ENCODE measurements at regions not wholly inside any gene's neighbourhood (a gene's known extent, or its start where the extent isn't known, plus 50 kb on each side); places are given as distances from the start of the nearest gene placed in this dataset.

DNA sequence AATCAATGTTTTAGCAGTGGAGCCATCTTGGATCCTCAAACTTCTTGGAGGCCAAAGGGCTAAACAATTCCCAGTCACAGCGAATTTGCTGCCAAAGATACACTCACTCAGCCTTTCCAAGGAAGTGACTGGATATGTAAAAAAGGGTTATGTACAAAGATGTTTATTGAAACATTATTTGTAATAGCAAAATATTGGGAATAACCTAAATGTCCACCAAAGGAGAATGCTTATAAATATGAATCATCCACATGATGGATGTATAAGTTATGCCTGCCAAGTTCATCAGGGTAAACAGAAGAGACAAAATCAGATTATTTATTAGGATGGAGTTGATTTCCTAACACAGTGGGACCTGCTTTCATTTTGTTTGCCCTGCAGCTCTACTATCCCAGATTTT lies 145.2 kb upstream of the ABCA1 start:
- no peaks in the 10 kb centered on the region for H3K27me3 ChIP-seq (replicated peaks; ENCODE audit: insufficient read depth, low read length)
- no peak overlapping the region for H2AFZ ChIP-seq (ENCODE audit: low read length)
- no peaks in the 10 kb centered on the region for H3K9me2 ChIP-seq (replicated peaks; ENCODE audit: insufficient read depth, low read length)
- H3K9ac ChIP-seq (ENCODE audit: low read length) = no peak overlapping the region
- H3K9me3 ChIP-seq (replicated peaks; ENCODE audit: insufficient read depth, low read length) = no peaks in the 10 kb centered on the region
- no peaks in the 10 kb centered on the region for H3F3A ChIP-seq (ENCODE audit: insufficient read depth, low read length)
- no peaks in the 10 kb centered on the region for H3K36me3 ChIP-seq (replicated peaks; ENCODE audit: insufficient read depth, low read length)
- no peak for TF ChIP-seq EZH2 (optimal IDR thresholded peaks at IDR 0.05; ENCODE audit: low read depth, low read length)
- TF ChIP-seq, protein P1, sequence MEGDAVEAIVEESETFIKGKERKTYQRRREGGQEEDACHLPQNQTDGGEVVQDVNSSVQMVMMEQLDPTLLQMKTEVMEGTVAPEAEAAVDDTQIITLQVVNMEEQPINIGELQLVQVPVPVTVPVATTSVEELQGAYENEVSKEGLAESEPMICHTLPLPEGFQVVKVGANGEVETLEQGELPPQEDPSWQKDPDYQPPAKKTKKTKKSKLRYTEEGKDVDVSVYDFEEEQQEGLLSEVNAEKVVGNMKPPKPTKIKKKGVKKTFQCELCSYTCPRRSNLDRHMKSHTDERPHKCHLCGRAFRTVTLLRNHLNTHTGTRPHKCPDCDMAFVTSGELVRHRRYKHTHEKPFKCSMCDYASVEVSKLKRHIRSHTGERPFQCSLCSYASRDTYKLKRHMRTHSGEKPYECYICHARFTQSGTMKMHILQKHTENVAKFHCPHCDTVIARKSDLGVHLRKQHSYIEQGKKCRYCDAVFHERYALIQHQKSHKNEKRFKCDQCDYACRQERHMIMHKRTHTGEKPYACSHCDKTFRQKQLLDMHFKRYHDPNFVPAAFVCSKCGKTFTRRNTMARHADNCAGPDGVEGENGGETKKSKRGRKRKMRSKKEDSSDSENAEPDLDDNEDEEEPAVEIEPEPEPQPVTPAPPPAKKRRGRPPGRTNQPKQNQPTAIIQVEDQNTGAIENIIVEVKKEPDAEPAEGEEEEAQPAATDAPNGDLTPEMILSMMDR (IDR thresholded peaks at IDR 0.05; ENCODE audit: low read length) = no peak
- no peak for TF ChIP-seq EZH2phosphoT487 (IDR thresholded peaks at IDR 0.05; ENCODE audit: low read length)
- no peaks in the 10 kb centered on the region for H3K79me2 ChIP-seq (ENCODE audit: low read length)
- no peak for DNase-seq
- H4K20me1 ChIP-seq (ENCODE audit: insufficient read depth, low read length) = no peaks in the 10 kb centered on the region
- H3K4me3 ChIP-seq (ENCODE audit: low read length) = no peak overlapping the region
- H3K4me1 ChIP-seq (ENCODE audit: low read length) = no peaks in the 10 kb centered on the region
- no peak overlapping the region for H3K27ac ChIP-seq (ENCODE audit: low read length)
- H3K4me2 ChIP-seq (ENCODE audit: low read depth, low read length) = no peak overlapping the region

DNA sequence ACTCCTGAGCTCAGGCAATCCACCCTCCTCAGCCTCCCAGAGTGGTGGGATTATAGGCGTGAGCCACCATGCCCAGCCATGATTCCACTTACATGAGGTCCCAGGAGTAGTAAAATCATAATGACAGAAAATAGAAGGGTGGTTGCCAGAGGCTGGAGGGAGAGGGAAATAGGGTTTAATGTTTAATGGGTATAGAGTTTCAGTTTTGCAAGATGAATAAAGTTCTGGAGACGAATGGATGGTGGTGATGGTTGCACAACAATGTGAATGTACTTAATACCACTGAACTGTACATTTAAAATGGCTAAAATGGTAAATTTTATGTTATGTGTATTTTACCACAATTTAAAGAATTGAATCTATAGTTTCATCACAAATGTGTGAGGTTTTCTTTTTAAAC lies 146.5 kb upstream of the ABCA1 start:
- Histone ChIP-seq H3K79me2 (ENCODE audit: low read length) (no peaks in the 10 kb centered on the region), H3K27ac (ENCODE audit: low read length) (no peak overlapping the region), H3K9ac (ENCODE audit: low read length) (no peak overlapping the region), H4K20me1 (ENCODE audit: insufficient read depth, low read length) (no peaks in the 10 kb centered on the region), H3K4me1 (ENCODE audit: low read length) (no peaks in the 10 kb centered on the region), H3K27me3 (replicated peaks; ENCODE audit: insufficient read depth, low read length) (no peaks in the 10 kb centered on the region), H3K9me3 (replicated peaks; ENCODE audit: insufficient read depth, low read length) (no peaks in the 10 kb centered on the region), H2AFZ (ENCODE audit: low read length) (no peak overlapping the region), H3K36me3 (replicated peaks; ENCODE audit: insufficient read depth, low read length) (no peaks in the 10 kb centered on the region), H3F3A (ENCODE audit: insufficient read depth, low read length) (no peaks in the 10 kb centered on the region), H3K4me2 (ENCODE audit: low read depth, low read length) (no peak overlapping the region), H3K9me2 (replicated peaks; ENCODE audit: insufficient read depth, low read length) (no peaks in the 10 kb centered on the region), H3K4me3 (ENCODE audit: low read length) (no peak overlapping the region)
- TF ChIP-seq EZH2phosphoT487 (IDR thresholded peaks at IDR 0.05; ENCODE audit: low read length) (no peak), EZH2 (optimal IDR thresholded peaks at IDR 0.05; ENCODE audit: low read depth, low read length) (no peak)
- TF ChIP-seq, protein P1 (IDR thresholded peaks at IDR 0.05; ENCODE audit: low read length) = no peak
- no peak for DNase-seq

DNA sequence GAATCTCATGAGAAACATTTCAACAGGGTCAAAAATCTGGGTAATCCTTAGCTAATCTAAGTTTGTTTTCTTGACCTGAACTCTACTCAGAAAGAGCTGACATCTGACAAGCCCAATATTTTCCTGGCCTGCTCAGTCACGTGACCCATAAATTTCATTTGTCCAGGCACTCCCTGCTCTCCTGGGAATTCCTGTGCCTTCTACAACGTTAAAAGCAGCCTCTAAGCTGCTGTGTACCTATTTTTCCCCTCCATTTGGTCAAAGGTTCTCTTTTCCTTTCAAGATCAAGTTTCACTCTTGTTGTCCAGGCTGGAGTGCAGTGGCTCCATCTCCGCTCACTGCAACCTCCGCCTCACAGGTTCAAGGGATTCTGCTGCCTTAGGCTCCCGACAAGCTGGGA lies 148.8 kb upstream of the ABCA1 start:
- no peak overlapping the region for H3K4me2 ChIP-seq (ENCODE audit: low read depth, low read length)
- no peaks in the 10 kb centered on the region for H3K4me1 ChIP-seq (ENCODE audit: low read length)
- H3K9me3 ChIP-seq (replicated peaks; ENCODE audit: insufficient read depth, low read length) = no peaks in the 10 kb centered on the region
- H3K36me3 ChIP-seq (replicated peaks; ENCODE audit: insufficient read depth, low read length) = no peaks in the 10 kb centered on the region
- no peak overlapping the region for H3K9ac ChIP-seq (ENCODE audit: low read length)
- no peak overlapping the region for H3K4me3 ChIP-seq (ENCODE audit: low read length)
- no peak for DNase-seq
- no peaks in the 10 kb centered on the region for H3K79me2 ChIP-seq (ENCODE audit: low read length)
- H2AFZ ChIP-seq (ENCODE audit: low read length) = no peak overlapping the region
- H3K9me2 ChIP-seq (replicated peaks; ENCODE audit: insufficient read depth, low read length) = no peaks in the 10 kb centered on the region
- no peaks in the 10 kb centered on the region for H3F3A ChIP-seq (ENCODE audit: insufficient read depth, low read length)
- H3K27me3 ChIP-seq (replicated peaks; ENCODE audit: insufficient read depth, low read length) = no peaks in the 10 kb centered on the region
- TF ChIP-seq EZH2 (optimal IDR thresholded peaks at IDR 0.05; ENCODE audit: low read depth, low read length) (no peak), EZH2phosphoT487 (IDR thresholded peaks at IDR 0.05; ENCODE audit: low read length) (no peak)
- TF ChIP-seq, protein P1 (IDR thresholded peaks at IDR 0.05; ENCODE audit: low read length) = no peak
- no peak overlapping the region for H3K27ac ChIP-seq (ENCODE audit: low read length)
- H4K20me1 ChIP-seq (ENCODE audit: insufficient read depth, low read length) = no peaks in the 10 kb centered on the region
